SH-SY5Y (cell line): ENCODE measurements at regions not wholly inside any gene's neighbourhood (a gene's known extent, or its start where the extent isn't known, plus 50 kb on each side); places are given as distances from the start of the nearest gene placed in this dataset.

Source experiments
- GATA2 ChIP-seq: IDR thresholded peaks from 2 replicates; pipeline ENCODE4 v1.6.1; 2011; ENCODE audit warnings: mild to moderate bottlenecking, low read depth, low read length
- GATA3 ChIP-seq: IDR thresholded peaks from 2 replicates; pipeline ENCODE4 v1.6.1; 2011; ENCODE audit warnings: low read depth, mild to moderate bottlenecking, low read length, moderate library complexity

- TF ChIP-seq GATA3 (no peak), GATA2 (no peak)
Observed at GRCh38 chr3:177367788-177368187, 170.5 kb upstream of the TBL1XR1 start.
